H1 (cell line): ENCODE measurements at regions not wholly inside any gene's neighbourhood (a gene's known extent, or its start where the extent isn't known, plus 50 kb on each side); places are given as distances from the start of the nearest gene placed in this dataset.

Experiments used
- CTCF ChIA-PET: fragments of 300-600 bp; sonication (Branson Sonifier 250); formaldehyde crosslinking; loops from one replicate; lab custom pipeline; 2021; ENCODE audit not compliant: partially characterized antibody; lab: Charles Lee
- POLR2A ChIA-PET: fragments of 300-600 bp; sonication (Branson Sonifier 250); formaldehyde crosslinking; loops from one replicate; lab custom pipeline; 2021; ENCODE audit warnings: inconsistent platforms; ENCODE audit not compliant: partially characterized antibody; lab: Charles Lee
- DNase-seq, 2 experiments: peaks; one replicate each; pipeline versions ENCODE4 v3.0.0 to v3.0.0-alpha.2; 2010 to 2022; ENCODE audit warnings: low spot score in 2 of 2, low read depth in 1 of 2, mixed read lengths in 1 of 2
- FAIRE-seq: peaks from 2 replicates; lab custom pipeline; 2011; peaks lifted over from hg19 to GRCh38; lab: Jason Lieb, UNC
- H2AFZ ChIP-seq: 2 replicates; pipeline ENCODE4 v1.8.1; 2012; ENCODE audit warnings: low read length, inconsistent platforms
- H2AK5ac ChIP-seq: 2 replicates; pipeline ENCODE4 v1.6.1; 2013; ENCODE audit warnings: low read depth, low read length
- H2BK120ac ChIP-seq: replicated peaks from 2 replicates; pipeline ENCODE3; 2013; ENCODE audit warnings: low read depth, low read length, inconsistent platforms
- H2BK12ac ChIP-seq: 2 replicates; pipeline ENCODE4 v1.6.1; 2013; ENCODE audit warnings: low read depth, low read length
- H2BK15ac ChIP-seq: 2 replicates; pipeline ENCODE4 v1.6.1; 2013; ENCODE audit warnings: low read length
- H2BK20ac ChIP-seq: 2 replicates; pipeline ENCODE4 v1.6.1; 2013; ENCODE audit warnings: low read length
- H2BK5ac ChIP-seq: 2 replicates; pipeline ENCODE4 v1.6.1; 2013; ENCODE audit warnings: low read depth, low read length
- H3K14ac ChIP-seq: 2 replicates; pipeline ENCODE4 v1.6.1; 2013; ENCODE audit warnings: inconsistent platforms; ENCODE audit not compliant: insufficient read length
- H3K18ac ChIP-seq: 2 replicates; pipeline ENCODE4 v1.6.1; 2013; ENCODE audit warnings: low read length; ENCODE audit errors: extremely low read depth
- H3K23ac ChIP-seq: 2 replicates; pipeline ENCODE4 v1.6.1; 2013; ENCODE audit warnings: inconsistent platforms; ENCODE audit not compliant: insufficient read length
- H3K23me2 ChIP-seq: 2 replicates; pipeline ENCODE4 v1.6.1; 2013; ENCODE audit warnings: low read depth, low read length
- H3K27ac ChIP-seq: 2 replicates; pipeline ENCODE4 v1.6.1; 2011; ENCODE audit warnings: low read depth, low read length, inconsistent platforms
- H3K27me3 ChIP-seq, 4 experiments: replicated peaks in 1 of 4; 1 replicate in 1 of 4; 2 replicates in 3 of 4; pipeline versions ENCODE4 v1.6.1 to v1.8.1; 2011 to 2013; ENCODE audit warnings: low read length in 3 of 4, mild to moderate bottlenecking in 3 of 4, inconsistent platforms in 2 of 4, mixed read lengths in 2 of 4, moderate library complexity in 1 of 4; ENCODE audit not compliant: control insufficient read depth in 3 of 4, insufficient read depth in 3 of 4; ENCODE audit errors: extremely low read depth in 1 of 4
- H3K36me3 ChIP-seq, 4 experiments: 2 replicates each; pipeline versions ENCODE4 v1.6.1 to v1.8.1; 2011 to 2013; ENCODE audit warnings: mild to moderate bottlenecking in 4 of 4, low read length in 3 of 4, moderate library complexity in 2 of 4, control low read depth in 1 of 4, inconsistent platforms in 1 of 4; ENCODE audit not compliant: insufficient read depth in 4 of 4, control insufficient read depth in 2 of 4
- H3K4ac ChIP-seq: replicated peaks from 2 replicates; pipeline ENCODE3; 2013; ENCODE audit warnings: low read length, low read depth, mixed read lengths, inconsistent platforms; ENCODE audit not compliant: insufficient read length
- H3K4me1 ChIP-seq, 4 experiments: replicated peaks in 1 of 4; 1 replicate in 1 of 4; 2 replicates in 3 of 4; pipeline versions ENCODE4 v1.6.1 to v1.8.1; 2011 to 2013; ENCODE audit warnings: low read length in 3 of 4, inconsistent platforms in 2 of 4, mixed read lengths in 1 of 4; ENCODE audit not compliant: insufficient read depth in 4 of 4, control insufficient read depth in 3 of 4
- H3K4me2 ChIP-seq, 2 experiments: 2 replicates each; pipeline versions ENCODE4 v1.6.1 to v1.8.1; 2011 to 2013; ENCODE audit warnings: low read depth in 2 of 2, low read length in 2 of 2, control low read depth in 1 of 2, inconsistent platforms in 1 of 2, mild to moderate bottlenecking in 1 of 2; ENCODE audit not compliant: insufficient read depth in 1 of 2
- H3K4me3 ChIP-seq, 4 experiments: fragments of 200-600, 300-600 bp in 1 of 4; sonication (generic), shearing (Covaris generic), sonication (Bioruptor Twin) in 1 of 4; 2 replicates each; pipeline versions ENCODE4 v1.5.1 to v1.8.1; 2011 to 2016; ENCODE audit warnings: low read length in 4 of 4, low read depth in 3 of 4, control low read depth in 2 of 4, inconsistent platforms in 2 of 4, mild to moderate bottlenecking in 2 of 4, mixed read lengths in 1 of 4, moderate library complexity in 1 of 4; ENCODE audit not compliant: insufficient read depth in 2 of 4; ENCODE audit errors: extremely low read depth in 1 of 4
- H3K56ac ChIP-seq: replicated peaks from 2 replicates; pipeline ENCODE3; 2013; ENCODE audit warnings: low read depth, mild to moderate bottlenecking, mixed read lengths, low read length, inconsistent platforms; ENCODE audit not compliant: insufficient read length
- H3K79me1 ChIP-seq: 2 replicates; pipeline ENCODE4 v1.6.1; 2013; ENCODE audit warnings: low read depth, low read length, control low read depth
- H3K79me2 ChIP-seq, 2 experiments: 2 replicates each; pipeline versions ENCODE4 v1.6.1 to v1.8.1; 2012 to 2013; ENCODE audit warnings: low read length in 2 of 2, mild to moderate bottlenecking in 2 of 2, inconsistent platforms in 1 of 2; ENCODE audit not compliant: insufficient read depth in 2 of 2, control insufficient read depth in 1 of 2
- H3K9ac ChIP-seq, 4 experiments: replicated peaks in 1 of 4; 1 replicate in 1 of 4; 2 replicates in 3 of 4; pipeline versions ENCODE4 v1.6.1 to v1.8.1; 2011 to 2013; ENCODE audit warnings: low read depth in 3 of 4, low read length in 3 of 4, control low read depth in 2 of 4, mild to moderate bottlenecking in 2 of 4, moderate library complexity in 2 of 4, inconsistent platforms in 1 of 4; ENCODE audit errors: extremely low read depth in 1 of 4
- H3K9me3 ChIP-seq, 2 experiments: 2 replicates each; pipeline versions ENCODE4 v1.6.1 to v1.8.1; 2012 to 2013; ENCODE audit warnings: mild to moderate bottlenecking in 2 of 2, moderate library complexity in 2 of 2, control low read depth in 1 of 2, inconsistent platforms in 1 of 2, low read depth in 1 of 2, low read length in 1 of 2, mixed read lengths in 1 of 2; ENCODE audit not compliant: insufficient read depth in 2 of 2
- H4K20me1 ChIP-seq, 2 experiments: replicated peaks in 1 of 2; 2 replicates each; pipeline versions ENCODE3 to v1.8.1; 2011 to 2013; ENCODE audit warnings: inconsistent platforms in 2 of 2, low read length in 2 of 2, mild to moderate bottlenecking in 1 of 2; ENCODE audit not compliant: insufficient read depth in 2 of 2, control insufficient read depth in 1 of 2
- H4K5ac ChIP-seq: 2 replicates; pipeline ENCODE4 v1.6.1; 2013; ENCODE audit warnings: low read length, low read depth, mixed read lengths, inconsistent platforms; ENCODE audit not compliant: insufficient read length
- H4K8ac ChIP-seq: 2 replicates; pipeline ENCODE4 v1.8.0; 2013; ENCODE audit warnings: mild to moderate bottlenecking, moderate library complexity, low read length, inconsistent platforms; ENCODE audit not compliant: insufficient read depth; ENCODE audit errors: extremely low read depth
- H4K91ac ChIP-seq: replicated peaks from 2 replicates; pipeline ENCODE3; 2013; ENCODE audit warnings: low read length, mixed read lengths, inconsistent platforms; ENCODE audit not compliant: insufficient read length
- CBX5 ChIP-seq: fragments of 300-800, 300-1000 bp; sonication (generic); IDR thresholded peaks from 2 replicates; pipeline ENCODE4 v1.7.1; 2016; ENCODE audit warnings: antibody characterized with exemption, low read length, low read depth
- CREB1 ChIP-seq: IDR thresholded peaks from 2 replicates; pipeline ENCODE4 v1.6.1; 2012; ENCODE audit warnings: inconsistent platforms
- CTBP2 ChIP-seq: IDR thresholded peaks from 2 replicates; pipeline ENCODE4 v1.7.0; 2011; ENCODE audit warnings: borderline replicate concordance, mild to moderate bottlenecking, moderate library complexity, mixed read lengths, low read length; ENCODE audit not compliant: insufficient read depth, insufficient read length
- EP300 ChIP-seq, 2 experiments: IDR thresholded peaks; 1 replicate in 1 of 2; 2 replicates in 1 of 2; pipeline ENCODE4 v1.6.1; 2011 to 2012; ENCODE audit warnings: low read depth in 2 of 2, low read length in 2 of 2, mild to moderate bottlenecking in 2 of 2, borderline replicate concordance in 1 of 2, inconsistent platforms in 1 of 2, moderate library complexity in 1 of 2
- JUN ChIP-seq: IDR thresholded peaks from 2 replicates; pipeline ENCODE4 v1.6.1; 2011; ENCODE audit warnings: low read depth, mild to moderate bottlenecking, improper control_type of control experiment, low read length
- KDM1A ChIP-seq: fragments of 200-600, 300-600 bp; sonication (generic); IDR thresholded peaks from 2 replicates; pipeline ENCODE4 v1.7.1; 2016; ENCODE audit warnings: mild to moderate bottlenecking, low read length, borderline replicate concordance
- NRF1 ChIP-seq: IDR thresholded peaks from 2 replicates; pipeline ENCODE4 v1.6.1; 2011; ENCODE audit warnings: mild to moderate bottlenecking, low read depth, low read length, improper control_type of control experiment
- RAD21 ChIP-seq, 2 experiments: IDR thresholded peaks in 1 of 2; conservative IDR thresholded peaks in 1 of 2; 2 replicates each; pipeline ENCODE4 v1.6.1; 2011; ENCODE audit warnings: low read depth in 2 of 2, low read length in 2 of 2, improper control_type of control experiment in 1 of 2, inconsistent platforms in 1 of 2, mild to moderate bottlenecking in 1 of 2, moderate library complexity in 1 of 2
- RBBP5 ChIP-seq: IDR thresholded peaks from 2 replicates; pipeline ENCODE4 v1.7.1; 2012; ENCODE audit warnings: low read depth, mild to moderate bottlenecking, inconsistent platforms, low read length, moderate library complexity, borderline replicate concordance
- RXRA ChIP-seq: IDR thresholded peaks from 2 replicates; pipeline ENCODE4 v1.6.1; 2011; ENCODE audit warnings: low read depth, mild to moderate bottlenecking, low read length, moderate library complexity; ENCODE audit not compliant: insufficient read depth
- SIX5 ChIP-seq: IDR thresholded peaks from 2 replicates; pipeline ENCODE4 v1.6.1; 2011; ENCODE audit warnings: mild to moderate bottlenecking, low read depth, low read length
- TEAD4 ChIP-seq: IDR thresholded peaks from 2 replicates; pipeline ENCODE4 v1.6.1; 2012; ENCODE audit warnings: low read depth, low read length, inconsistent platforms, mixed read lengths
- WGBS, 2 experiments: shearing (Covaris generic) in 1 of 2; methylation state at CpG; one replicate each; pipeline versions ENCODE4 v1.1.6 to v1.1.7; 2013 to 2015; ENCODE audit warnings: low lambda C conversion rate in 2 of 2, mixed read lengths in 2 of 2, inconsistent platforms in 1 of 2, low coverage in 1 of 2, missing lambda C conversion rate in 1 of 2; ENCODE audit not compliant: insufficient replicate concordance in 2 of 2, insufficient coverage in 1 of 2, insufficient read length in 1 of 2; ENCODE audit errors: extremely low coverage in 1 of 2, missing lambda C conversion rate in 1 of 2; 5-methylcytosine and 5-hydroxymethylcytosine counted together

DNA sequence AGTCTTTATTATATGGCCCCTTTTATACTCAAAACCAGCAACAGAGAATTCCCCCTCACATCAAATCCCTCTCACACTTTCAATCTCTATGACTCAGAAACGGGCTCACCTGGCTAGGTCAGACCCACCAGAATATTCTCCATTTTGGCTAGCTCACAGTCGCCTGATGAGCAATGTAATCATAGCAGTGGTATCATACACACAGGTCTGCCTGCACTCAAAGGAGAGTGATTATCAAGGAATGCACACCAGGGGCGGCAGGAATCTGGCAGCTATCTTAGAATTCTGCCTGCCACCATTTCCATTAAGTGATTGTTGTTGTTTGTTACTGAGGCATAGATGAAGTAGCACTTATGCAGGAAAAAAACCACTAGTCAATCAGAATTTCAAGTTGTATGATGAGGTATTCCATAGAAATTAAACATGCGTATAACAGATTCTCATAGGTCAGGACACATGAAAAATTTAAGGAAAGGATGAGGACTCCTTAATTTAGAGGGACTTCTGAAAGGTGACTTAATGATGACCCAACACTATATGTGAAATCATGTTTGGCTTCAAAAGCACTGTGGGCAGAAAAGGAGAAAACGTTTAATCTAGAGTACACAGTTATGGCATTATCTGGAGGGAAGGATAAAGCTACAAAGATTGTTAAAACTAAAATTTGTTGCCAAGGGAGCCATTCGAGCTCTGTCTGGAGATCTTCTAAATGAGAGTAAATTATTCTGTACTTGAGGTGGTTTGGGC is 185.8 kb upstream of the DDI1 start:
- Histone ChIP-seq H3K79me1 (no peaks in the 10 kb centered on the region), H3K4ac (no peak overlapping the region), H3K27ac (no peak overlapping the region), H3K27me3 (no peaks in the 10 kb centered on the region), H3K36me3 (no peaks in the 10 kb centered on the region), H3K9me3 (no peaks in the 10 kb centered on the region), H4K20me1 (no peaks in the 10 kb centered on the region), H2BK12ac (no peak overlapping the region), H3K23me2 (no peaks in the 10 kb centered on the region; the same call in 1 of the 2 replicates), H3K4me1 (no peaks in the 10 kb centered on the region), H3K4me3 (no peak overlapping the region), H3K23ac (no peak overlapping the region), H2BK20ac (no peak overlapping the region), H2AFZ (no peak overlapping the region), H3K9ac (no peak overlapping the region), H2BK120ac (no peak overlapping the region), H4K8ac (no peak overlapping the region), H2BK15ac (no peak overlapping the region), H4K5ac (no peak overlapping the region), H3K79me2 (no peaks in the 10 kb centered on the region), H3K14ac (no peak overlapping the region), H4K91ac (no peak overlapping the region), H2AK5ac (no peak overlapping the region), H3K4me2 (no peak overlapping the region), H3K18ac (no peak overlapping the region), H2BK5ac (no peak overlapping the region), H3K56ac (no peak overlapping the region)
- FAIRE-seq (no peak), DNase-seq (no peak)
- ChIA-PET CTCF (interaction anchor here (0.6 to 4.1 kb wide), 3 partner anchors 12 to 645 kb away, joined by 3 to 20 read pairs (median 11); no protein-coding TSS in a partner anchor), POLR2A (no interaction called here)
- 86% methylated on average over 6 of the region's 6 CpGs; no CpG with 5 or more reads in 1 of the 2 experiments for WGBS, 2 experiments
- TF ChIP-seq KDM1A (no peak), RBBP5 (no peak), CBX5 (no peak), SIX5 (no peak), RAD21 (IDR thresholded peaks at IDR 0.05 in 1 of 2, conservative IDR thresholded peaks at IDR 0.05 in 1 of 2; ENCODE audit: low read depth in 2 of 2, low read length in 2 of 2) (no peak), JUN (no peak), CREB1 (no peak), TEAD4 (no peak), EP300 (IDR thresholded peaks at IDR 0.05; ENCODE audit: borderline replicate concordance in 1 of 2, low read depth in 2 of 2, low read length in 2 of 2) (no peak), RXRA (no peak), CTBP2 (no peak), NRF1 (no peak)
